ENCODE measurements at regions not wholly inside any gene's neighbourhood (a gene's known extent, or its start where the extent isn't known, plus 50 kb on each side); places are given as distances from the start of the nearest gene placed in this dataset.

DNA sequence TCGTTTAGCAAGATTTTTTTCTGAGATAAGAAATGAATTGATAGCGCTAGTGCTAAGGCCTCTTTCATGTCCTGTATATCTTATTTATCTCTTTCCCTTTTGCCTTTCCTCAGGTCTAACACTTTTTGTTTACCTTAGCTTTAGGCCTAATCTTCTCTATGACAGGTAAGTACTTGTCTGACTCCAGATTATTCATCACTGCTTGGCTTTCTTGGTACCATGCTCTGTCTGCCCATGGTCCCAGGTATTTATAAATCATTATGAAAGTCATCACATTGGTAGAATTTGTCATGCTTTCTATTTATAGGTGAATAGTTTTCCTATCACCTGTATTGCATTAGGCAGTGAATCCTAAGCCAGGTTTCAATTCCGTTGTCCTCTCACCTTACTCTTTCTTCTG is 99.5 kb upstream of the CTSO start:
- Histone ChIP-seq H3K9me1 (replicated peaks; ENCODE audit: control insufficient read depth, extremely low read depth, insufficient read depth, low read length) (no peaks in the 10 kb centered on the region), H3K4me1 (ENCODE audit: control insufficient read depth, extremely low read depth, insufficient read depth, low read length) (no peaks in the 10 kb centered on the region), H3K27ac (ENCODE audit: insufficient read depth, low read depth, low read length) (no peak overlapping the region), H3K4me3 (replicated peaks in 1 of 3; ENCODE audit: insufficient read depth in 1 of 3, low read depth in 1 of 3, low read length in 3 of 3) (no peak overlapping the region), H3K4me2 (ENCODE audit: insufficient read depth, low read length) (no peak overlapping the region), H3K9ac (replicated peaks; ENCODE audit: extremely low read depth, insufficient read depth, low read length) (no peak overlapping the region), H3K27me3 (ENCODE audit: control insufficient read depth in 2 of 2, insufficient read depth in 2 of 2, low read length in 2 of 2) (no peaks in the 10 kb centered on the region), H4K20me1 (replicated peaks; ENCODE audit: control insufficient read depth, extremely low read depth, insufficient read depth, low read length) (no peaks in the 10 kb centered on the region), H2AFZ (ENCODE audit: low read depth, low read length) (no peak overlapping the region), H3K79me2 (ENCODE audit: control insufficient read depth, insufficient read depth, low read length) (no peaks in the 10 kb centered on the region), H3K9me3 (replicated peaks; ENCODE audit: control insufficient read depth, insufficient read depth, low read length) (no peaks in the 10 kb centered on the region), H3K36me3 (ENCODE audit: control insufficient read depth in 2 of 2, extremely low read depth in 1 of 2, insufficient read depth in 2 of 2, low read length in 2 of 2) (no peaks in the 10 kb centered on the region)
- ChIA-PET POLR2A (no interaction called here), CTCF (interaction anchor here (0.6 kb wide), 1 partner anchor 23 kb away, joined by 4 read pairs; no protein-coding TSS in a partner anchor)
- intact Hi-C loops (cut with micrococcal nuclease): no loop called here
- dilution Hi-C loops (cut with MboI; ENCODE audit: extremely low pct_ligation_motif_present, low sequenced_read_pairs): no loop called here
- FAIRE-seq (no peak), DNase-seq (ENCODE audit: low read depth, low spot score) (no peak)
- TF ChIP-seq MYC (IDR thresholded peaks at IDR 0.05; ENCODE audit: low read depth, low read length) (no peak), EZH2 (IDR thresholded peaks at IDR 0.05; ENCODE audit: borderline replicate concordance, low read depth, low read length, severe bottlenecking) (no peak), MAX (IDR thresholded peaks at IDR 0.05; ENCODE audit: insufficient read depth, insufficient read length) (no peak), JUN (IDR thresholded peaks at IDR 0.05; ENCODE audit: borderline replicate concordance, insufficient read depth, insufficient read length, low read depth) (no peak)
- BruUV-seq (replicated peaks): no TSS peak

DNA sequence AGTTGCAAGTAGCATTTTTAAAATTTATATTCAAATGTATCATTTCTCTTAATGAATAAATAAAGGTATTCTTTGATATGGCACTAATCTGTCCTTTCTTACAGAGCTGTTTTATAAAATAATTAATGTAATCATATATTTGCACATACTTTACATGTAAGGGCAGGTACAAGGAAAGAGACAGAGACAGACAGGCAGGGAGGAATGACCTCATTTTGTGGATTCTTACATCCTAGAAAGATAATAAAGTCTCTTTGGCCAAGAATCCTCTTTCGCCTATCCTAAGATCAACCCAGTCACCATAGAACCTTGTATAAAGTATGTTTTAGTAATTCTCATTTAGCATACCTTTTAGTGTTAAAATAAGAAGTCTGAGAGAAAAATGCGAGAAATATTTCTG is 98.5 kb upstream of the CTSO start:
- Histone ChIP-seq H3K4me3 (replicated peaks in 1 of 3; ENCODE audit: insufficient read depth in 1 of 3, low read depth in 1 of 3, low read length in 3 of 3) (no peak overlapping the region), H3K79me2 (ENCODE audit: control insufficient read depth, insufficient read depth, low read length) (no peaks in the 10 kb centered on the region), H4K20me1 (replicated peaks; ENCODE audit: control insufficient read depth, extremely low read depth, insufficient read depth, low read length) (no peaks in the 10 kb centered on the region), H3K9me3 (replicated peaks; ENCODE audit: control insufficient read depth, insufficient read depth, low read length) (no peaks in the 10 kb centered on the region), H3K4me1 (ENCODE audit: control insufficient read depth, extremely low read depth, insufficient read depth, low read length) (no peaks in the 10 kb centered on the region), H3K27me3 (ENCODE audit: control insufficient read depth in 2 of 2, insufficient read depth in 2 of 2, low read length in 2 of 2) (no peaks in the 10 kb centered on the region), H3K4me2 (ENCODE audit: insufficient read depth, low read length) (no peak overlapping the region), H3K36me3 (ENCODE audit: control insufficient read depth in 2 of 2, extremely low read depth in 1 of 2, insufficient read depth in 2 of 2, low read length in 2 of 2) (no peaks in the 10 kb centered on the region), H3K9ac (replicated peaks; ENCODE audit: extremely low read depth, insufficient read depth, low read length) (no peak overlapping the region), H3K27ac (ENCODE audit: insufficient read depth, low read depth, low read length) (no peak overlapping the region), H3K9me1 (replicated peaks; ENCODE audit: control insufficient read depth, extremely low read depth, insufficient read depth, low read length) (no peaks in the 10 kb centered on the region), H2AFZ (ENCODE audit: low read depth, low read length) (no peak overlapping the region)
- TF ChIP-seq POLR2AphosphoS5 (IDR thresholded peaks at IDR 0.05; ENCODE audit: insufficient read depth, low read depth, low read length) (no peak), JUN (IDR thresholded peaks at IDR 0.05; ENCODE audit: borderline replicate concordance, insufficient read depth, insufficient read length, low read depth) (no peak), CTCF (IDR thresholded peaks at IDR 0.05; ENCODE audit: extremely low read depth in 1 of 2, insufficient read depth in 1 of 2, low read depth in 1 of 2, low read length in 2 of 2) (no peak), POLR2A (IDR thresholded peaks at IDR 0.05; ENCODE audit: low read depth, low read length) (no peak), EZH2 (IDR thresholded peaks at IDR 0.05; ENCODE audit: borderline replicate concordance, low read depth, low read length, severe bottlenecking) (no peak), MYC (IDR thresholded peaks at IDR 0.05; ENCODE audit: low read depth, low read length) (no peak), GATA2 (IDR thresholded peaks at IDR 0.05; ENCODE audit: insufficient read depth, insufficient read length, low read depth, low read length) (no peak), MAX (IDR thresholded peaks at IDR 0.05; ENCODE audit: insufficient read depth, insufficient read length) (no peak), FOS (IDR thresholded peaks at IDR 0.05; ENCODE audit: borderline replicate concordance, insufficient read depth, low read length) (no peak)
- ChIA-PET POLR2A (no interaction called here), CTCF (no interaction called here)
- FAIRE-seq: no peak
- intact Hi-C loops (cut with micrococcal nuclease): no loop called here
- DNase-seq (ENCODE audit: low read depth, low spot score): no peak
- dilution Hi-C loops (cut with MboI; ENCODE audit: extremely low pct_ligation_motif_present, low sequenced_read_pairs): no loop called here
- BruUV-seq (replicated peaks): no TSS peak

All from endothelial cell of umbilical vein (primary cell).